ENCODE measurements at regions not wholly inside any gene's neighbourhood (a gene's known extent, or its start where the extent isn't known, plus 50 kb on each side); places are given as distances from the start of the nearest gene placed in this dataset.

GRCh38 chr5:142387024-142387682, 62.3 kb upstream of the SPRY4 start:
- no peak for TF ChIP-seq RAD21 (IDR thresholded peaks at IDR 0.05; ENCODE audit: low read depth)
- TF ChIP-seq TEAD4 (IDR thresholded peaks at IDR 0.05), result no peak
- TF ChIP-seq YY1 (IDR thresholded peaks at IDR 0.05; ENCODE audit: low read depth), result no peak
- no peak for TF ChIP-seq TAF1 (IDR thresholded peaks at IDR 0.05; ENCODE audit: low read depth)
- TF ChIP-seq, protein P1, sequence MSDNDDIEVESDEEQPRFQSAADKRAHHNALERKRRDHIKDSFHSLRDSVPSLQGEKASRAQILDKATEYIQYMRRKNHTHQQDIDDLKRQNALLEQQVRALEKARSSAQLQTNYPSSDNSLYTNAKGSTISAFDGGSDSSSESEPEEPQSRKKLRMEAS (IDR thresholded peaks at IDR 0.05), result no peak
- TF ChIP-seq EP300 (IDR thresholded peaks at IDR 0.05; ENCODE audit: borderline replicate concordance), result no peak
- no peak for TF ChIP-seq USF1 (IDR thresholded peaks at IDR 0.05)
- TF ChIP-seq EGR1 (IDR thresholded peaks at IDR 0.05), result no peak
- no peak for TF ChIP-seq NFIC (IDR thresholded peaks at IDR 0.05)
- no peak for TF ChIP-seq CEBPB (IDR thresholded peaks at IDR 0.05)
- TF ChIP-seq FOXM1 (IDR thresholded peaks at IDR 0.05; ENCODE audit: borderline replicate concordance, low read depth), result no peak
- TF ChIP-seq TCF12 (IDR thresholded peaks at IDR 0.05; ENCODE audit: low read depth), result no peak
- TF ChIP-seq, protein P2, sequence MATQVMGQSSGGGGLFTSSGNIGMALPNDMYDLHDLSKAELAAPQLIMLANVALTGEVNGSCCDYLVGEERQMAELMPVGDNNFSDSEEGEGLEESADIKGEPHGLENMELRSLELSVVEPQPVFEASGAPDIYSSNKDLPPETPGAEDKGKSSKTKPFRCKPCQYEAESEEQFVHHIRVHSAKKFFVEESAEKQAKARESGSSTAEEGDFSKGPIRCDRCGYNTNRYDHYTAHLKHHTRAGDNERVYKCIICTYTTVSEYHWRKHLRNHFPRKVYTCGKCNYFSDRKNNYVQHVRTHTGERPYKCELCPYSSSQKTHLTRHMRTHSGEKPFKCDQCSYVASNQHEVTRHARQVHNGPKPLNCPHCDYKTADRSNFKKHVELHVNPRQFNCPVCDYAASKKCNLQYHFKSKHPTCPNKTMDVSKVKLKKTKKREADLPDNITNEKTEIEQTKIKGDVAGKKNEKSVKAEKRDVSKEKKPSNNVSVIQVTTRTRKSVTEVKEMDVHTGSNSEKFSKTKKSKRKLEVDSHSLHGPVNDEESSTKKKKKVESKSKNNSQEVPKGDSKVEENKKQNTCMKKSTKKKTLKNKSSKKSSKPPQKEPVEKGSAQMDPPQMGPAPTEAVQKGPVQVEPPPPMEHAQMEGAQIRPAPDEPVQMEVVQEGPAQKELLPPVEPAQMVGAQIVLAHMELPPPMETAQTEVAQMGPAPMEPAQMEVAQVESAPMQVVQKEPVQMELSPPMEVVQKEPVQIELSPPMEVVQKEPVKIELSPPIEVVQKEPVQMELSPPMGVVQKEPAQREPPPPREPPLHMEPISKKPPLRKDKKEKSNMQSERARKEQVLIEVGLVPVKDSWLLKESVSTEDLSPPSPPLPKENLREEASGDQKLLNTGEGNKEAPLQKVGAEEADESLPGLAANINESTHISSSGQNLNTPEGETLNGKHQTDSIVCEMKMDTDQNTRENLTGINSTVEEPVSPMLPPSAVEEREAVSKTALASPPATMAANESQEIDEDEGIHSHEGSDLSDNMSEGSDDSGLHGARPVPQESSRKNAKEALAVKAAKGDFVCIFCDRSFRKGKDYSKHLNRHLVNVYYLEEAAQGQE (IDR thresholded peaks at IDR 0.05; ENCODE audit: low read depth), result no peak
